Calu3 (cell line): ENCODE measurements at regions not wholly inside any gene's neighbourhood (a gene's known extent, or its start where the extent isn't known, plus 50 kb on each side); places are given as distances from the start of the nearest gene placed in this dataset.

Source experiments
- BruUV-seq: library from RNA; stranded (reverse); fragments of 400-500 nt; replicated peaks from 2 replicates; lab custom pipeline; 2021; lab: Mats Ljungman, UMichigan
- CTCF ChIA-PET: fragments of 300-600 bp; sonication (Branson Sonifier 250); formaldehyde crosslinking; loops from one replicate; lab custom pipeline; 2022; ENCODE audit warnings: antibody characterized with exemption; lab: Charles Lee
- DNase-seq: peaks from one replicate; pipeline ENCODE4 v3.0.0; 2022
- H3K27ac Mint-ChIP-seq: one replicate; pipeline ENCODE4 v1.8.0; 2022; ENCODE audit warnings: mixed read lengths; ENCODE audit not compliant: unreplicated experiment
- H3K27me3 Mint-ChIP-seq: one replicate; pipeline ENCODE4 v1.8.0; 2022; ENCODE audit warnings: mixed read lengths; ENCODE audit not compliant: unreplicated experiment
- H3K36me3 Mint-ChIP-seq: one replicate; pipeline ENCODE4 v1.8.0; 2022; ENCODE audit warnings: mild to moderate bottlenecking, moderate library complexity, mixed read lengths; ENCODE audit not compliant: insufficient read depth, unreplicated experiment
- H3K4me1 Mint-ChIP-seq: one replicate; pipeline ENCODE4 v1.8.0; 2022; ENCODE audit warnings: mild to moderate bottlenecking, low read depth, mixed read lengths; ENCODE audit not compliant: unreplicated experiment
- H3K4me3 Mint-ChIP-seq: one replicate; pipeline ENCODE4 v1.8.0; 2022; ENCODE audit warnings: mild to moderate bottlenecking, low read depth, moderate library complexity, mixed read lengths; ENCODE audit not compliant: unreplicated experiment
- H3K9me3 Mint-ChIP-seq: one replicate; pipeline ENCODE4 v1.8.0; 2022; ENCODE audit warnings: low read depth, mixed read lengths; ENCODE audit not compliant: unreplicated experiment
- intact Hi-C: fragments of 100-400 bp; cut with micrococcal nuclease; formaldehyde crosslinking; loops from one replicate; pipeline ENCODE4 v1.10.0; 2022; ENCODE audit not compliant: unreplicated experiment
- TF ChIP-seq, protein P1 (sequence below): fragments of 200-600 bp; IDR thresholded peaks from one replicate; pipeline ENCODE4 v1.8.0; 2022; ENCODE audit warnings: antibody characterized with exemption; ENCODE audit not compliant: unreplicated experiment

DNA sequence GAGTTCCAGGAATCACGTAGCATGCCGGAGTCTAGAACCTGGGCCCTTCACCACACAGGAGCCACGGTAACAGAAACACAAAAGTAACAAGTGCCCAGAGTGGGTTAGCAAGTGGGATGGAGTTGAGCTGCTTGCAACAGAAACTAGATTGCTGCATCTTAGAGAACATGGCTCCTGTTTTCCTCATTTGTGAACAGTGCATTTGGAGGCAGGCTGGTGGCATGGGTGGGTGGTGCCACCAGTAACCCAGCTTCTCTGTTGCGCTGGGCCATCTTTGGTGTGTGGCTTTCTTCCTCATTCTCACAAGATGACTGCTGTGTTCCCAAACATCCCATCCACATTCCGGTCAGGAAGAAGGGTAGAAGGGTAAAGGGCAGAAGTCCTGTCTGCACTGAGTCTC lies 95.5 kb downstream of the KATNIP start:
- peaks cover 9% of the 10 kb centered on the region for H3K4me1 Mint-ChIP-seq
- H3K4me3 Mint-ChIP-seq = no peak overlapping the region
- no peaks in the 10 kb centered on the region for H3K9me3 Mint-ChIP-seq
- peaks cover 3% of the 10 kb centered on the region for H3K36me3 Mint-ChIP-seq
- DNase-seq = no peak
- no TSS peak for BruUV-seq
- CTCF ChIA-PET = no interaction called here
- H3K27ac Mint-ChIP-seq = no peak overlapping the region
- intact Hi-C loops = no loop called here
- TF ChIP-seq, protein P1, sequence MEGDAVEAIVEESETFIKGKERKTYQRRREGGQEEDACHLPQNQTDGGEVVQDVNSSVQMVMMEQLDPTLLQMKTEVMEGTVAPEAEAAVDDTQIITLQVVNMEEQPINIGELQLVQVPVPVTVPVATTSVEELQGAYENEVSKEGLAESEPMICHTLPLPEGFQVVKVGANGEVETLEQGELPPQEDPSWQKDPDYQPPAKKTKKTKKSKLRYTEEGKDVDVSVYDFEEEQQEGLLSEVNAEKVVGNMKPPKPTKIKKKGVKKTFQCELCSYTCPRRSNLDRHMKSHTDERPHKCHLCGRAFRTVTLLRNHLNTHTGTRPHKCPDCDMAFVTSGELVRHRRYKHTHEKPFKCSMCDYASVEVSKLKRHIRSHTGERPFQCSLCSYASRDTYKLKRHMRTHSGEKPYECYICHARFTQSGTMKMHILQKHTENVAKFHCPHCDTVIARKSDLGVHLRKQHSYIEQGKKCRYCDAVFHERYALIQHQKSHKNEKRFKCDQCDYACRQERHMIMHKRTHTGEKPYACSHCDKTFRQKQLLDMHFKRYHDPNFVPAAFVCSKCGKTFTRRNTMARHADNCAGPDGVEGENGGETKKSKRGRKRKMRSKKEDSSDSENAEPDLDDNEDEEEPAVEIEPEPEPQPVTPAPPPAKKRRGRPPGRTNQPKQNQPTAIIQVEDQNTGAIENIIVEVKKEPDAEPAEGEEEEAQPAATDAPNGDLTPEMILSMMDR = no peak
- H3K27me3 Mint-ChIP-seq = no peaks in the 10 kb centered on the region

DNA sequence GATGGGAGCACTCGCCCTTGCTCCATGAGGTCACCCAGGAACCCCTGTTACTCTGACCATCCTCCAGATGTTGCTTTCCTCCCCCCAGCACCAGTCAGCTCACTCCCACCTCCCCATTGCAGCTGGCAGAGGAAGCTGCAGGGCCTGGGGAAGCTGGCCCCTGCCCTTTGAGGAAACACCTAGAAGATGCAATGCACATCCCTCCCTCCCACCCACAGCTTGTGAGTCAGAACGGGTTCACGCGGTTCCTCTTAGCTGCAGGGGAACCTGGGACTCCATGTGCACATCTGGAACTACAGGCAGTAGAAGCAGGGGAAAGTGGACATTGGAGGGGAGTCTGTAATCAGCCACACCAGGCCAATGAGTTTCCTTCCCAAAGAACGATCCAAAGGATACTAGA lies 96.9 kb downstream of the KATNIP start:
- CTCF ChIA-PET = no interaction called here
- no peaks in the 10 kb centered on the region for H3K9me3 Mint-ChIP-seq
- H3K36me3 Mint-ChIP-seq = peaks cover 3% of the 10 kb centered on the region
- no peak overlapping the region for H3K4me3 Mint-ChIP-seq
- H3K4me1 Mint-ChIP-seq = peaks cover 9% of the 10 kb centered on the region
- no TSS peak for BruUV-seq
- no peak for DNase-seq
- H3K27ac Mint-ChIP-seq = no peak overlapping the region
- intact Hi-C loops = no loop called here
- TF ChIP-seq, protein P1 = no peak
- H3K27me3 Mint-ChIP-seq = no peaks in the 10 kb centered on the region

DNA sequence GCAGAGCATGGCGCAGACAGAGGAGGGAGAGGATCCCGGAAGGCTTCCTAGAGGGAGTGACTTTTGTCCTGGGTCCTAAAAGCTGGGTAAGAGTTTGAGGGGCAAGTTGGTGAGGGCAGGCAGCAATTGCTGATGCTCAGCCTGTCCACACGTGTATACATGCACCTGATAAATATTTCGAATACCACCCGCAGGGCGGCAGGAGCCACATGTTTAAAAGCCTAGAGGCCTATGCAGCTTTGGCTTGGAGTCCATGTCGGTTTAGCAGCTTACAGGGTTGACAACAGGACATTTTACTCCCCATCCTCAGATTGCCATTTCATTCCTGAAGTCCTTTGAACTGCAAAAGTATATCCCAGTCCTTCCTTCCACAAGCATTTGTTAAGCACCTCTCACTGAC lies 99.1 kb downstream of the KATNIP start:
- CTCF ChIA-PET = interaction anchor here (0.7 kb wide), 1 partner anchor 8 kb away, joined by 3 read pairs; no protein-coding TSS in a partner anchor
- no TSS peak for BruUV-seq
- Mint-ChIP-seq H3K27ac (no peak overlapping the region), H3K4me3 (no peak overlapping the region), H3K36me3 (no peaks in the 10 kb centered on the region), H3K9me3 (no peaks in the 10 kb centered on the region), H3K4me1 (peaks cover 9% of the 10 kb centered on the region), H3K27me3 (no peaks in the 10 kb centered on the region)
- TF ChIP-seq, protein P1 = no peak
- intact Hi-C loops = no loop called here
- no peak for DNase-seq

- TF ChIP-seq, protein P1 = no peak
- Mint-ChIP-seq H3K27ac (no peak overlapping the region), H3K36me3 (no peaks in the 10 kb centered on the region), H3K4me3 (no peak overlapping the region), H3K4me1 (peaks cover 9% of the 10 kb centered on the region), H3K9me3 (no peaks in the 10 kb centered on the region), H3K27me3 (no peaks in the 10 kb centered on the region)
- intact Hi-C loops = no loop called here
- BruUV-seq = no TSS peak
- CTCF ChIA-PET = no interaction called here
- no peak for DNase-seq
These were observed 100.2 kb downstream of the KATNIP start for GRCh38 chr16:27650073-27650701.
